ENCODE measurements at regions not wholly inside any gene's neighbourhood (a gene's known extent, or its start where the extent isn't known, plus 50 kb on each side); places are given as distances from the start of the nearest gene placed in this dataset.

- TF ChIP-seq, protein P1, sequence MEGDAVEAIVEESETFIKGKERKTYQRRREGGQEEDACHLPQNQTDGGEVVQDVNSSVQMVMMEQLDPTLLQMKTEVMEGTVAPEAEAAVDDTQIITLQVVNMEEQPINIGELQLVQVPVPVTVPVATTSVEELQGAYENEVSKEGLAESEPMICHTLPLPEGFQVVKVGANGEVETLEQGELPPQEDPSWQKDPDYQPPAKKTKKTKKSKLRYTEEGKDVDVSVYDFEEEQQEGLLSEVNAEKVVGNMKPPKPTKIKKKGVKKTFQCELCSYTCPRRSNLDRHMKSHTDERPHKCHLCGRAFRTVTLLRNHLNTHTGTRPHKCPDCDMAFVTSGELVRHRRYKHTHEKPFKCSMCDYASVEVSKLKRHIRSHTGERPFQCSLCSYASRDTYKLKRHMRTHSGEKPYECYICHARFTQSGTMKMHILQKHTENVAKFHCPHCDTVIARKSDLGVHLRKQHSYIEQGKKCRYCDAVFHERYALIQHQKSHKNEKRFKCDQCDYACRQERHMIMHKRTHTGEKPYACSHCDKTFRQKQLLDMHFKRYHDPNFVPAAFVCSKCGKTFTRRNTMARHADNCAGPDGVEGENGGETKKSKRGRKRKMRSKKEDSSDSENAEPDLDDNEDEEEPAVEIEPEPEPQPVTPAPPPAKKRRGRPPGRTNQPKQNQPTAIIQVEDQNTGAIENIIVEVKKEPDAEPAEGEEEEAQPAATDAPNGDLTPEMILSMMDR (conservative IDR thresholded peaks at IDR 0.05 in 1 of 2, IDR thresholded peaks at IDR 0.05 in 1 of 2; ENCODE audit: extremely low read depth in 1 of 2, insufficient read depth in 1 of 2, low read depth in 1 of 2, low read length in 2 of 2): no peak
- TF ChIP-seq EZH2 (IDR thresholded peaks at IDR 0.05; ENCODE audit: borderline replicate concordance, low read length): no peak
Measured at GRCh38 chr6:26186652-26187051, 99.4 kb downstream of the HFE start.
